HEK293T (cell line): ENCODE measurements at regions not wholly inside any gene's neighbourhood (a gene's known extent, or its start where the extent isn't known, plus 50 kb on each side); places are given as distances from the start of the nearest gene placed in this dataset.

Experiments used
- CTCF ChIA-PET: fragments of 350-600 bp; formaldehyde crosslinking; extraction: SDS; loops from one replicate; lab custom pipeline; 2021; ENCODE audit warnings: antibody characterized with exemption, inconsistent platforms; lab: Yijun Ruan, JAX
- POLR2A ChIA-PET: fragments of 350-600 bp; formaldehyde crosslinking; extraction: SDS; loops from one replicate; lab custom pipeline; 2020; ENCODE audit warnings: antibody characterized with exemption, inconsistent platforms; lab: Yijun Ruan, JAX
- DNase-seq: peaks from one replicate; pipeline ENCODE4 v3.0.0; 2012; ENCODE audit warnings: mixed read lengths; ENCODE audit errors: extremely low spot score
- ARNT ChIP-seq: fragments of 450-650 bp; IDR thresholded peaks from 2 replicates; pipeline ENCODE4 v1.6.1; 2017; ENCODE audit warnings: mild to moderate bottlenecking
- BHLHE40 ChIP-seq: fragments of 450-650 bp; IDR thresholded peaks from 2 replicates; pipeline ENCODE4 v1.6.1; 2016; ENCODE audit warnings: mild to moderate bottlenecking, moderate library complexity, borderline replicate concordance
- CTBP1 ChIP-seq: fragments of 450-650 bp; IDR thresholded peaks from 2 replicates; pipeline ENCODE4 v1.6.1; 2016; ENCODE audit warnings: borderline replicate concordance
- ELF4 ChIP-seq: fragments of 450-650 bp; IDR thresholded peaks from 2 replicates; pipeline ENCODE4 v1.6.1; 2017; ENCODE audit warnings: antibody characterized with exemption
- FOXA1 ChIP-seq: fragments of 450-650 bp; IDR thresholded peaks from 2 replicates; pipeline ENCODE4 v1.6.1; 2016; ENCODE audit warnings: mild to moderate bottlenecking
- FOXK2 ChIP-seq: fragments of 450-650 bp; IDR thresholded peaks from 2 replicates; pipeline ENCODE4 v1.6.1; 2016; ENCODE audit warnings: mild to moderate bottlenecking
- FOXM1 ChIP-seq: fragments of 450-650 bp; IDR thresholded peaks from 2 replicates; pipeline ENCODE4 v1.6.1; 2017; ENCODE audit warnings: mild to moderate bottlenecking, borderline replicate concordance
- HDGF ChIP-seq: fragments of 450-650 bp; IDR thresholded peaks from 2 replicates; pipeline ENCODE4 v1.6.1; 2017; ENCODE audit warnings: antibody characterized with exemption, borderline replicate concordance
- L3MBTL2 ChIP-seq: fragments of 450-650 bp; conservative IDR thresholded peaks from 2 replicates; pipeline ENCODE4 v1.6.1; 2016; ENCODE audit warnings: mild to moderate bottlenecking
- LEF1 ChIP-seq: fragments of 450-650 bp; IDR thresholded peaks from 2 replicates; pipeline ENCODE4 v1.6.1; 2017; ENCODE audit warnings: mild to moderate bottlenecking, borderline replicate concordance
- NFRKB ChIP-seq: fragments of 450-650 bp; IDR thresholded peaks from 2 replicates; pipeline ENCODE4 v1.6.1; 2016; ENCODE audit warnings: mild to moderate bottlenecking, moderate library complexity
- SP1 ChIP-seq: fragments of 450-650 bp; IDR thresholded peaks from 2 replicates; pipeline ENCODE4 v1.6.1; 2017
- SUZ12 ChIP-seq: fragments of 450-650 bp; IDR thresholded peaks from 2 replicates; pipeline ENCODE4 v1.6.1; 2016; ENCODE audit warnings: mild to moderate bottlenecking
- TARDBP ChIP-seq: fragments of 450-650 bp; IDR thresholded peaks from 2 replicates; pipeline ENCODE4 v1.6.1; 2016
- ZNF384 ChIP-seq: fragments of 450-650 bp; IDR thresholded peaks from 2 replicates; pipeline ENCODE4 v1.6.1; 2016
- TF ChIP-seq, protein P1 (sequence below): fragments of 450-650 bp; IDR thresholded peaks from 2 replicates; pipeline ENCODE4 v1.6.1; 2016

DNA sequence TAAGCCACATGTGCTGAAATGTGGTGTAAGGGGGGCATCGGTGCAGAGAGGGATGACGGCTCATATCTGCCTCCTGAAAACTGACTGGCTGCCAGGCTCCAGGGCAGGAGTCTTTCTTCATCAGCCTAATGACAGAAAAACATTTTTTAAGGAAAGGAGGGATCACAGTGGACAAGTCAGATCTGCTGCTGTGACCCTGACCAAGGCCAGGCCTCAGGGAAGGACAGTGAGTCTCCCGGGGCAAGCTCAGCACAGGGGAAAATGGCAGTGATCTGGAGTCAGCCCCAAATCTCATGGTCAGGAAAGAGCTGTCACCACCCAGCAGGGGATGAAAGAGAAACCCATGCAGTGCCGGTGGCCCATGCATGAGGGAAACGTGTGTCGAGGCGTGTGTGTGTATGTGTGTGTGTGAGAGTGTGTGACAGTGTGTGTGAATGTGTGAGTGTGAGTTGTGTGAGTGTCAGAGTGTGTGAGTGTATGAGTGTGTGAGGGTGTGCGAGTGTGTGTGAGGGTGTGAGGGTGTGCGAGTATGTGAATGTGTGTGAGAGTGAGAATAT, 134.5 kb downstream of the INHBB start:
- no peak for TF ChIP-seq L3MBTL2
- TF ChIP-seq, protein P1, sequence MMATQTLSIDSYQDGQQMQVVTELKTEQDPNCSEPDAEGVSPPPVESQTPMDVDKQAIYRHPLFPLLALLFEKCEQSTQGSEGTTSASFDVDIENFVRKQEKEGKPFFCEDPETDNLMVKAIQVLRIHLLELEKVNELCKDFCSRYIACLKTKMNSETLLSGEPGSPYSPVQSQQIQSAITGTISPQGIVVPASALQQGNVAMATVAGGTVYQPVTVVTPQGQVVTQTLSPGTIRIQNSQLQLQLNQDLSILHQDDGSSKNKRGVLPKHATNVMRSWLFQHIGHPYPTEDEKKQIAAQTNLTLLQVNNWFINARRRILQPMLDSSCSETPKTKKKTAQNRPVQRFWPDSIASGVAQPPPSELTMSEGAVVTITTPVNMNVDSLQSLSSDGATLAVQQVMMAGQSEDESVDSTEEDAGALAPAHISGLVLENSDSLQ: no peak
- DNase-seq: no peak
- POLR2A ChIA-PET: no interaction called here
- CTCF ChIA-PET: no interaction called here

DNA sequence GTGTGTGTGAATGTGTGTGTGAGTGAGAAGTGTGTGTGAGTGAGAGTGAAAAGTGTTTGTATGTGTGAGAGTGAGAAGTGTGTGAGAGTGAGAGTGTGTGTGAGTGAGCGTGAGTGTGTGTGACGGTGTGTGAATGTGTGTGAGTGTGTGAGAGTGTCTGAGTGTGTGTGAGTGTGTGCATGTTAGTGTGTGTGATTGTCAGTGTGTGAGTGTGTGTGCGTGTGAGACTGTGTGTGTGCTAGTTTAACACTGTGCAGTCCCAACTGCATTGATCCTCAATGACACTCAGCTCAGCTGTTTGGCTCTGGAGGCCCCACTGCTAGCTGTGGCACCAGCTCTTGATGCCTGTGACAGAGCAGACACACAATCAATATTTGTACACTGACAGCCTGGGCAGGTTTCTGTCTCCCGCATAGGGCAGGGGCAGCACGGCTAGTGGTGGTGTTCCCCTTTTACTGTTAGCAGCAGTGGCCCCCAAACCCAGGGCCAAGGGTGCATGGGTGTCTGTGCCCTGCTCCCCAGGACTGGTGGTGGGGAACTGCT, 135.0 kb downstream of the INHBB start:
- DNase-seq: no peak
- TF ChIP-seq CTBP1 (no peak), SUZ12 (no peak), ARNT (no peak), ZNF384 (no peak), FOXK2 (no peak), FOXA1 (no peak), TARDBP (no peak), FOXM1 (no peak), ELF4 (no peak), BHLHE40 (no peak), SP1 (no peak), LEF1 (no peak), L3MBTL2 (no peak), HDGF (no peak), NFRKB (no peak)
- TF ChIP-seq, protein P1: no peak
- ChIA-PET CTCF (no interaction called here), POLR2A (no interaction called here)

DNA sequence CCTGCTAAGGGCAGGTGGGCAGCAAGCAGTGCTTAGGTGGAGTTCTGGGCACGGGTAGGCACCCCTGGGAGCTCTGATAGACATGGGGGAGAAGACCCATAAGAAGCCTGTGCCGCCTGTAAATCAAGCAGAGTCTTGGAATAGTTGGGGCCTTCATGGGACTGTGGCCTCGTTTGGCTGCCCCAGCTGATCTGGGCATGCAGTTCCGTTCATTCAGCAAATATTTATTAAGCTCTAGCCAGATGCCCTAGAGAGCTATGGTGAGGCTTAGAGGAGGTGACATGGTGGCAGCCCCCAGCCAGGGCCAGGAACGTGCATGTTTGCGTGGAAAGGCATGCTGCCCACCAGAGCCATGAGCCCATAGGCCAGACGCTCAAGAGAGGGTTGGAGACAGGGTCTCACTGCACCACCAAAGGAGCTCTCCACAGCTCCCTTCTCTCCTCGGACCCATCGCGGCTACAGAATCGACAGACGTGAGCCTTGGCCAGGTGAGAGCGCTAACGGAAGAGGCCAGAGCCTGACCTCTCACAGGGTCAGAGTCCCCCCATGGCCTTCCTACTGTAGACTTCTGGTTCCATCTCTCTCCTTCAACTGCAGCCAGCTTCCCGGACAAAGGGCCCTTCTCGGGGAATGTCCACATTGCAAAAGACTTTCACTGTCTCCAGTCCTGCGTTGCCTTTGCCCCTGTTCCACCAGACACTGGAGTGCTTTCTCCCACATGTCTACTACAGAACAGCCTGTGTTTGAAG, 135.7 kb downstream of the INHBB start:
- no peak for TF ChIP-seq CTBP1
- TF ChIP-seq LEF1: no peak
- TF ChIP-seq ELF4: no peak
- no peak for TF ChIP-seq HDGF
- no peak for TF ChIP-seq SP1
- TF ChIP-seq ZNF384: no peak
- no peak for TF ChIP-seq TARDBP
- no peak for TF ChIP-seq BHLHE40
- no peak for TF ChIP-seq FOXA1
- TF ChIP-seq FOXK2: no peak
- TF ChIP-seq, protein P1: no peak
- TF ChIP-seq FOXM1: no peak
- DNase-seq: no peak
- POLR2A ChIA-PET: no interaction called here
- CTCF ChIA-PET: no interaction called here

DNA sequence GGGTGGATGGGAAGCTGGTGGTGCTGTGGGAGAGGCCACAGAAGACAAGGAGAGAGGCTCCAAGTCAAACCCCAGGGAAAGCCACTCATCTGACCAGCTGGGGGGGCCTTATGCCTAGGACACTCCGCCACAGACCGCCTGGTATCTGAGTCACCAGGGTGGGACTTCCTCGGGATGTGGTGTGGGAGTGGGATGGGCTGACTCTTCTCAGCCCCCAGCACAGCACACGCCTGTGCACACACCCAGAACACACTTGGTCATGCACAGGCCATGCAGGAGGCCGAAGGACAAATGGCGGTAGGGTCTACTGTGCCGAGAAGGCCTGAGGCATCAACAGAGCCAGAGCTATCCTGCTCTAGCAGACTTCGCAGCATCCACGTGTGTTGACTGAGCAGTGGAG, 136.4 kb downstream of the INHBB start:
- ChIA-PET POLR2A (no interaction called here), CTCF (no interaction called here)
- DNase-seq: no peak
- TF ChIP-seq L3MBTL2: no peak
- TF ChIP-seq NFRKB: no peak
- no peak for TF ChIP-seq ARNT
- TF ChIP-seq ELF4: no peak
- no peak for TF ChIP-seq FOXM1
- TF ChIP-seq BHLHE40: no peak
- TF ChIP-seq HDGF: no peak
- TF ChIP-seq SP1: no peak

DNA sequence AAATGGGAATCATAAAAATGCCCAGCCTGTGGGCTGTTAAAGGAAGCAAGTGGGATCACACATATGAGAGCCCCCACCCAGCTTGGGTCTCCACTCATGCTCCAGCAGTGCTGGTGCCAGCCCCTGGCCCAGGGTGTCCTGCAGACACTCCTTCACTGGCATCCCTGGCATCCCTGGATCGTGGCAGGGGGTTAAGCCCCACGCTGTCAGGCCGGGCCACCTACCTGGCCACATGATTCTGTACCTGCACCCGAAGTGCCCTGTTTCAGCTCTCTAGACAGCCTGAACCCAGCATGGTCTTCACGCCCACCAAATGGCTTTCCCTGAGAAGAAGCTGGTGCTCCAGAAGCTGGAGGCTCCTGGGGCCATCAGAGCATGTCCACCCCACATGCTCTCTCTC, 137.4 kb downstream of the INHBB start:
- POLR2A ChIA-PET: no interaction called here
- TF ChIP-seq FOXM1: no peak
- no peak for TF ChIP-seq L3MBTL2
- TF ChIP-seq SP1: no peak
- no peak for TF ChIP-seq TARDBP
- TF ChIP-seq ARNT: no peak
- TF ChIP-seq, protein P1: no peak
- no peak for TF ChIP-seq HDGF
- no peak for TF ChIP-seq FOXK2
- no peak for TF ChIP-seq BHLHE40
- TF ChIP-seq FOXA1: no peak
- TF ChIP-seq NFRKB: no peak
- no peak for TF ChIP-seq ZNF384
- no peak for TF ChIP-seq ELF4
- CTCF ChIA-PET: no interaction called here
- no peak for DNase-seq

DNA sequence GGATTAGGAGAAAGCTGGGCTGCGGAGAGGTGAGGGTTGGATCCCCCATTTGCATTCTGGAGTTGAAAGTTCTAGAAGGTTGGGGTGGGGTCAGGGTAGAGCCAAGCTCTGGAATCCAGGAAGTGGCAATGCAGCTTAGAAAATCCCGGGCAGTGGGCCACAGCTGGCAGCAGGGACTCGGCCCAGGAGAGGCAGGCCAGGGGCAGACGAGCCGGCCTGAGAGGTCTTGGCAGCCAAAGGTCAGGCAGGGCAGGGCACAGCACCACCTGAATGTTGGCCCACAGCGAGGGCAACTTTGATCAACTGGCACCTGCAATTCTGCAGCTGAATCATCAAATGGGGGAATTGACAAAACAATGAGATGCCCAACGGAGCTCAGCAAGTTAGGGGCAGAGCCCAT, 139.2 kb downstream of the INHBB start:
- TF ChIP-seq NFRKB: no peak
- no peak for TF ChIP-seq ELF4
- TF ChIP-seq LEF1: no peak
- TF ChIP-seq TARDBP: no peak
- no peak for TF ChIP-seq FOXM1
- no peak for TF ChIP-seq HDGF
- TF ChIP-seq SP1: no peak
- TF ChIP-seq ARNT: no peak
- no peak for TF ChIP-seq L3MBTL2
- no peak for TF ChIP-seq FOXK2
- TF ChIP-seq BHLHE40: no peak
- TF ChIP-seq ZNF384: no peak
- CTCF ChIA-PET: no interaction called here
- POLR2A ChIA-PET: interaction anchor here (1.3 kb wide), 1 partner anchor 9 kb away, joined by 4 read pairs; no protein-coding TSS in a partner anchor

More for the DNA sequence above, 139.2 kb downstream of the INHBB start:
- no peak for DNase-seq
